Lower lobe of right lung (tissue), 2 donors: ENCODE measurements at regions not wholly inside any gene's neighbourhood (a gene's known extent, or its start where the extent isn't known, plus 50 kb on each side); places are given as distances from the start of the nearest gene placed in this dataset.

Source experiments
- ATAC-seq, 2 donors: fragments of 200-7000 bp; cut with Tn5 transposase; one replicate each; pipeline ENCODE4 v1.9.1; 2020 to 2022; ENCODE audit warnings: mild to moderate bottlenecking in 2 of 2, moderate library complexity in 2 of 2
- DNase-seq: peaks from one replicate; pipeline ENCODE4 v3.0.0-alpha.2; 2020
- H3K27ac ChIP-seq: fragments of 200-600 bp; one replicate; pipeline ENCODE4 v1.8.0; 2022
- H3K27me3 ChIP-seq: fragments of 200-600 bp; one replicate; pipeline ENCODE4 v1.8.0; 2022; ENCODE audit warnings: low read depth
- H3K36me3 ChIP-seq: fragments of 200-600 bp; one replicate; pipeline ENCODE4 v1.8.0; 2022; ENCODE audit warnings: mild to moderate bottlenecking
- H3K4me1 ChIP-seq: fragments of 200-600 bp; one replicate; pipeline ENCODE4 v1.8.0; 2022
- H3K4me3 ChIP-seq: fragments of 200-600 bp; one replicate; pipeline ENCODE4 v1.8.0; 2022; ENCODE audit warnings: mild to moderate bottlenecking
- H3K9me3 ChIP-seq: fragments of 200-600 bp; one replicate; pipeline ENCODE4 v1.8.0; 2022
- intact Hi-C: fragments of 100-400 bp; cut with DNase I; formaldehyde crosslinking; loops from one replicate; pipeline ENCODE4 v1.11.0; 2022
- TF ChIP-seq, protein P1 (sequence below): fragments of 200-600 bp; IDR thresholded peaks from one replicate; pipeline ENCODE4 v1.8.0; 2022; ENCODE audit warnings: antibody characterized with exemption, mild to moderate bottlenecking
- donor health status: DM: no; HTN: yes; CAD: no; lungs with severe emphysema.

DNA sequence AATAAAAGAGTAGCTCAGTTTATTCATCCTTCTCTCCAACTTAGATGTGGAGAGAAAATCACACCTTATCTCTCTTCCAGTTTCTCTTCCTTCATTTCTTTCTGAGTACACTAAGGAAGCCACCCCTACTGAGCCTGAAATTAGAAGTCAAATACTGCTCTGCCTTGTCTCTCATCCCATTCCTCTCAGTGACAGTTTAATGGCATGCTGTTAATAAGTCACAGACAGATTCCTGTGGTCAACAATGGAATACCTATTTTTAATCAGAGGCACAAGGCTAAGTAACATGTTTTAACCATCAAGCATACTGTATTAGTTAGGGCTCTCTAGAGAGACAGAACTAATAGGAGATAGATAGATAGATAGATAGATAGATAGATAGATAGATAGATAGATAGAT, 253.2 kb downstream of the HTR7 start:
- H3K27me3 ChIP-seq: no peaks in the 10 kb centered on the region
- H3K27ac ChIP-seq: no peak overlapping the region
- TF ChIP-seq, protein P1, sequence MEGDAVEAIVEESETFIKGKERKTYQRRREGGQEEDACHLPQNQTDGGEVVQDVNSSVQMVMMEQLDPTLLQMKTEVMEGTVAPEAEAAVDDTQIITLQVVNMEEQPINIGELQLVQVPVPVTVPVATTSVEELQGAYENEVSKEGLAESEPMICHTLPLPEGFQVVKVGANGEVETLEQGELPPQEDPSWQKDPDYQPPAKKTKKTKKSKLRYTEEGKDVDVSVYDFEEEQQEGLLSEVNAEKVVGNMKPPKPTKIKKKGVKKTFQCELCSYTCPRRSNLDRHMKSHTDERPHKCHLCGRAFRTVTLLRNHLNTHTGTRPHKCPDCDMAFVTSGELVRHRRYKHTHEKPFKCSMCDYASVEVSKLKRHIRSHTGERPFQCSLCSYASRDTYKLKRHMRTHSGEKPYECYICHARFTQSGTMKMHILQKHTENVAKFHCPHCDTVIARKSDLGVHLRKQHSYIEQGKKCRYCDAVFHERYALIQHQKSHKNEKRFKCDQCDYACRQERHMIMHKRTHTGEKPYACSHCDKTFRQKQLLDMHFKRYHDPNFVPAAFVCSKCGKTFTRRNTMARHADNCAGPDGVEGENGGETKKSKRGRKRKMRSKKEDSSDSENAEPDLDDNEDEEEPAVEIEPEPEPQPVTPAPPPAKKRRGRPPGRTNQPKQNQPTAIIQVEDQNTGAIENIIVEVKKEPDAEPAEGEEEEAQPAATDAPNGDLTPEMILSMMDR: no peak
- no peaks in the 10 kb centered on the region for H3K9me3 ChIP-seq
- no peak for DNase-seq
- no peaks in the 10 kb centered on the region for H3K36me3 ChIP-seq
- no peak overlapping the region for H3K4me3 ChIP-seq
- intact Hi-C loops: no loop called here
- peaks cover 3% of the 10 kb centered on the region for H3K4me1 ChIP-seq
- ATAC-seq: no peak

DNA sequence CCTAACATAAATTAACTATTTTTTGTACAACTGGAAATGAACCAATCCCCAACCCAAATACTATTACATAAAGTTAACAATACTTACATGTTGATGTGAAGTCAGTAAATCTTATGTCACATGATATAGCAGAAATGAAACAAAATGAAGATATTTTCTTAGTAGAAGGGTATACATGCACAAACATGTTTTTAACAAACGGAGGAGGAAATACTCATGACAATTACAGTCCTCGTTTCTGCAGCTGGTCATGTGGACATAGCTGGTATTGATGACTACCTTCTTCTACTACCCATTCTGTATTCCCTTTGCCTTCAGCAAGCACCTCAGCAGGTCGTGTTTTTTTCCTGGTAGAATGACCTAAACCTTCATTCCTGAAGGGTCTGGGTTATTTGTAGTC, 252.3 kb downstream of the HTR7 start:
- ATAC-seq: no peak
- Histone ChIP-seq H3K27me3 (no peaks in the 10 kb centered on the region), H3K36me3 (no peaks in the 10 kb centered on the region), H3K9me3 (no peaks in the 10 kb centered on the region), H3K27ac (no peak overlapping the region), H3K4me1 (peaks cover 3% of the 10 kb centered on the region), H3K4me3 (no peak overlapping the region)
- TF ChIP-seq, protein P1: no peak
- no peak for DNase-seq
- intact Hi-C loops: no loop called here

DNA sequence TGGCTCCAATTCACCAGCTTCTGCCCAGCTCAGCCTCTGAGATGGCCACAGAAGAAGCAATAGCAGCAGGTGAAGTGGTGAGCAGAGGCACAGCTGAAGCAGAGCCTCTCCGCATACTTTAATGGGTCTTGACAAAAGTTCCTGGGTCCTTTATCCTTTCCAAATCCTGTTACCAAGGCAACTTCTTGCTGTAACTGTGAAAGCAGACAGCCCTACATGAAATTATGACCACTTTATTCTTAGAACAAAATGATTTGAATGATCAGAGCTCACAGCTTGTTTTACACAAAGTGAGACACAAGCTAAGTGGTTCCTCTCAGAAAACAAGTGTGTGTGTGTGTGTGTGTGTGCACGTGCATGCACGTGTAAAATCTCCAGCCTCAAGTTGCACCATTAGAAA, 245.6 kb downstream of the HTR7 start:
- no peaks in the 10 kb centered on the region for H3K36me3 ChIP-seq

DNA sequence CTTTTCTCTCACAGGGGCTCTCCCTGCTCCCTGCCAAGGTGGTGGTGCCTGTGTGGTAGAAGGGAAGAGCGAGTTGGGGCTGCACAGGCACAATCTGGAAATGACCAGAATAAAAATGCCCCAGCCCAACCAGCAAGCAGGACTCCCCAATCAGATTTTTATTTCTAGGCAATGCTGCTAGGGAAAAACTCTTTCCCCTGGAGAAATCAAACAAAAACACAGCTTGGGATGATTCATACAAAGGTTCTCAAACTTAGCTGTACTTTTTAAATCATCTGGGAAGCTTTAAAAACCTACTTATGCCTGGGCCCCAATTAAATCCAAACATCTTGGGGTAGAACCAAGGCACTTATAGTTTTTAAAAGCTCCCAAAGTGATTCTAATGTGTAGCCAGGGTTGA, 243.2 kb downstream of the HTR7 start:
- TF ChIP-seq, protein P1: no peak
- H3K36me3 ChIP-seq: no peaks in the 10 kb centered on the region
- intact Hi-C loops: no loop called here
- no peaks in the 10 kb centered on the region for H3K9me3 ChIP-seq
- H3K27me3 ChIP-seq: no peaks in the 10 kb centered on the region
- H3K4me1 ChIP-seq: no peaks in the 10 kb centered on the region
- no peak for ATAC-seq
- no peak overlapping the region for H3K27ac ChIP-seq
- no peak overlapping the region for H3K4me3 ChIP-seq
- no peak for DNase-seq

More for the DNA sequence above, 245.6 kb downstream of the HTR7 start:
- DNase-seq (no peak), ATAC-seq (no peak)
- TF ChIP-seq, protein P1: no peak
- no peak overlapping the region for H3K27ac ChIP-seq
- intact Hi-C loops: no loop called here
- no peaks in the 10 kb centered on the region for H3K27me3 ChIP-seq
- H3K4me1 ChIP-seq: no peaks in the 10 kb centered on the region
- no peaks in the 10 kb centered on the region for H3K9me3 ChIP-seq
- H3K4me3 ChIP-seq: no peak overlapping the region

DNA sequence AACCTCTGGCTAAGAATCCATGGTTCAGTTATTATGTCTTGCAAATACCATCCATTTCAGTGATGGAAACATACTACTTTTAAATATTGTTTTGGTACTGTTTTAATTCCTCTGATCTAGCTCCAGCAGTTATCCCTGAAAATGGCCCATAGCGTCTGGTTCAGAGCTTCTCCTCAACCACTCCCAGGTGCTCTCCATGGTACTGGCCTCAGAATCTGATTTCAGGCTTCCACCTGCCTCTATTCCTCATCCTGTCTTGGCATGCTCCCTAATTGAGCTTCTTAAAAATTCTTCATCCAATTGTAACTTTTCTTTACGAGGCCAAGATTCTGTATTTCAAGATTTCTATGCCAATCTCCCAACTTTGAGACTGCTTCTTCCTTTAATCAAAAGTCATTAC, 236.3 kb downstream of the HTR7 start:
- Histone ChIP-seq H3K4me3 (no peak overlapping the region), H3K4me1 (no peaks in the 10 kb centered on the region), H3K27ac (no peak overlapping the region), H3K27me3 (no peaks in the 10 kb centered on the region), H3K36me3 (no peaks in the 10 kb centered on the region), H3K9me3 (no peaks in the 10 kb centered on the region)
- DNase-seq (no peak), ATAC-seq (no peak)
- TF ChIP-seq, protein P1: no peak
- intact Hi-C loops: no loop called here
